Endothelial cell of umbilical vein (primary cell): ENCODE measurements at regions not wholly inside any gene's neighbourhood (a gene's known extent, or its start where the extent isn't known, plus 50 kb on each side); places are given as distances from the start of the nearest gene placed in this dataset.

Experiments used
- EZH2 ChIP-seq: IDR thresholded peaks from 2 replicates; pipeline ENCODE4 v1.6.1; 2012; ENCODE audit warnings: borderline replicate concordance, low read depth, mild to moderate bottlenecking, moderate library complexity, low read length, inconsistent platforms; ENCODE audit not compliant: severe bottlenecking
- GATA2 ChIP-seq: IDR thresholded peaks from 2 replicates; pipeline ENCODE4 v1.7.0; 2011; ENCODE audit warnings: low read depth, mild to moderate bottlenecking, moderate library complexity, mixed read lengths, low read length; ENCODE audit not compliant: insufficient read length, insufficient read depth
- JUN ChIP-seq: IDR thresholded peaks from 2 replicates; pipeline ENCODE4 v1.6.1; 2011; ENCODE audit warnings: borderline replicate concordance, low read depth; ENCODE audit not compliant: insufficient read length, insufficient read depth
- MYC ChIP-seq: IDR thresholded peaks from one replicate; pipeline ENCODE4 v1.6.1; 2011; ENCODE audit warnings: mild to moderate bottlenecking, low read depth, low read length
- POLR2A ChIP-seq: IDR thresholded peaks from 2 replicates; pipeline ENCODE4 v1.6.1; 2012; ENCODE audit warnings: low read depth, mild to moderate bottlenecking, control low read depth, low read length
- POLR2AphosphoS5 ChIP-seq: IDR thresholded peaks from 2 replicates; pipeline ENCODE4 v1.6.1; 2012; ENCODE audit warnings: low read depth, mild to moderate bottlenecking, control low read depth, low read length, moderate library complexity; ENCODE audit not compliant: insufficient read depth
- TF ChIP-seq, protein P1 (sequence below), 2 donors: IDR thresholded peaks; 1 replicate in 1 of 2; 2 replicates in 1 of 2; pipeline ENCODE4 v1.5.1; 2011; ENCODE audit warnings: low read length in 2 of 2, mild to moderate bottlenecking in 2 of 2, moderate library complexity in 2 of 2, control low read depth in 1 of 2, inconsistent platforms in 1 of 2, low read depth in 1 of 2; ENCODE audit not compliant: insufficient read depth in 1 of 2; ENCODE audit errors: extremely low read depth in 1 of 2

- TF ChIP-seq GATA2: no peak
- TF ChIP-seq POLR2A: no peak
- TF ChIP-seq, protein P1, sequence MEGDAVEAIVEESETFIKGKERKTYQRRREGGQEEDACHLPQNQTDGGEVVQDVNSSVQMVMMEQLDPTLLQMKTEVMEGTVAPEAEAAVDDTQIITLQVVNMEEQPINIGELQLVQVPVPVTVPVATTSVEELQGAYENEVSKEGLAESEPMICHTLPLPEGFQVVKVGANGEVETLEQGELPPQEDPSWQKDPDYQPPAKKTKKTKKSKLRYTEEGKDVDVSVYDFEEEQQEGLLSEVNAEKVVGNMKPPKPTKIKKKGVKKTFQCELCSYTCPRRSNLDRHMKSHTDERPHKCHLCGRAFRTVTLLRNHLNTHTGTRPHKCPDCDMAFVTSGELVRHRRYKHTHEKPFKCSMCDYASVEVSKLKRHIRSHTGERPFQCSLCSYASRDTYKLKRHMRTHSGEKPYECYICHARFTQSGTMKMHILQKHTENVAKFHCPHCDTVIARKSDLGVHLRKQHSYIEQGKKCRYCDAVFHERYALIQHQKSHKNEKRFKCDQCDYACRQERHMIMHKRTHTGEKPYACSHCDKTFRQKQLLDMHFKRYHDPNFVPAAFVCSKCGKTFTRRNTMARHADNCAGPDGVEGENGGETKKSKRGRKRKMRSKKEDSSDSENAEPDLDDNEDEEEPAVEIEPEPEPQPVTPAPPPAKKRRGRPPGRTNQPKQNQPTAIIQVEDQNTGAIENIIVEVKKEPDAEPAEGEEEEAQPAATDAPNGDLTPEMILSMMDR (IDR thresholded peaks at IDR 0.05; ENCODE audit: extremely low read depth in 1 of 2, insufficient read depth in 1 of 2, low read depth in 1 of 2, low read length in 2 of 2): no peak
- TF ChIP-seq POLR2AphosphoS5: no peak
- TF ChIP-seq EZH2: no peak
- no peak for TF ChIP-seq JUN
- no peak for TF ChIP-seq MYC
These were observed 124.6 kb upstream of the SGO1 start for GRCh38 chr3:20310629-20311028.
